ENCODE measurements at regions not wholly inside any gene's neighbourhood (a gene's known extent, or its start where the extent isn't known, plus 50 kb on each side); places are given as distances from the start of the nearest gene placed in this dataset.

DNA sequence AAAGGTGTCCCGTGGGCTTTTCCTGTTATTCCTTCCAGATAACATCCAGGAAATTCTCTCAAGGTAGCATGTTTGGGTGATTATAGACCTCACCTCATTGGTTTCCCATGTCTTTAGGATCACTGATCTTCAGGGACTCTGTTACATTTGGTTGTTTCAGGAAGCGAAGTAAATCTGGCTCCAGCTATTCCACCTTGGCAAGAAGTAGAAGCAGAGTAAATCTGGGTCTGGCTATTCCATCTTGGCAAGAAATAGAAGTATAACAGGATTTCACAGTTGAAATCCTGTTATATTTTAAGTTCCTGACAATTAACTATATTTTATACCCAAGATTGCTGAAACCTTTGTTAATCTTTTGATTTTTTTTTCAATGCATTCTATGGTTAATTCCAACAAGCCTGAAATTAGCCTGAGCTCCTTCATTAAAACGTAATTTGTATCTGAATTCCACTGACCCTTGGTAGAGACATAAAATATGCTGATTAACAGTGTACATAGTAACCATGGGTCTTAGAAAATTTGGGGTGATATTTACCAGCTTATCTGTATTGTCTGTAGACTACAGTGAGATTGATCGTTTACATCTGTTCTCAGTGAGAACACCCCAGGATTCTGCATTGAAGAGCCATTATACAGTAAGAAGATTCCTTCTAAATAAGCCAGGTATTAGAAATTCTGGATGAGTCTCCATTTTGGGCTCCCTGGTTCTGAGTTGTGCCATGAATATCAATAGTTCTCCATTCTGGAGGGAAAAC lies 267.6 kb upstream of the SLITRK6 start:
- no peak overlapping the region for H3K4me3 ChIP-seq (ENCODE audit: low read depth, low read length)
- no peak for DNase-seq (ENCODE audit: low read depth)
- TF ChIP-seq, protein P1, sequence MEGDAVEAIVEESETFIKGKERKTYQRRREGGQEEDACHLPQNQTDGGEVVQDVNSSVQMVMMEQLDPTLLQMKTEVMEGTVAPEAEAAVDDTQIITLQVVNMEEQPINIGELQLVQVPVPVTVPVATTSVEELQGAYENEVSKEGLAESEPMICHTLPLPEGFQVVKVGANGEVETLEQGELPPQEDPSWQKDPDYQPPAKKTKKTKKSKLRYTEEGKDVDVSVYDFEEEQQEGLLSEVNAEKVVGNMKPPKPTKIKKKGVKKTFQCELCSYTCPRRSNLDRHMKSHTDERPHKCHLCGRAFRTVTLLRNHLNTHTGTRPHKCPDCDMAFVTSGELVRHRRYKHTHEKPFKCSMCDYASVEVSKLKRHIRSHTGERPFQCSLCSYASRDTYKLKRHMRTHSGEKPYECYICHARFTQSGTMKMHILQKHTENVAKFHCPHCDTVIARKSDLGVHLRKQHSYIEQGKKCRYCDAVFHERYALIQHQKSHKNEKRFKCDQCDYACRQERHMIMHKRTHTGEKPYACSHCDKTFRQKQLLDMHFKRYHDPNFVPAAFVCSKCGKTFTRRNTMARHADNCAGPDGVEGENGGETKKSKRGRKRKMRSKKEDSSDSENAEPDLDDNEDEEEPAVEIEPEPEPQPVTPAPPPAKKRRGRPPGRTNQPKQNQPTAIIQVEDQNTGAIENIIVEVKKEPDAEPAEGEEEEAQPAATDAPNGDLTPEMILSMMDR (IDR thresholded peaks at IDR 0.05; ENCODE audit: low read depth, low read length, missing control alignments), result no peak

DNA sequence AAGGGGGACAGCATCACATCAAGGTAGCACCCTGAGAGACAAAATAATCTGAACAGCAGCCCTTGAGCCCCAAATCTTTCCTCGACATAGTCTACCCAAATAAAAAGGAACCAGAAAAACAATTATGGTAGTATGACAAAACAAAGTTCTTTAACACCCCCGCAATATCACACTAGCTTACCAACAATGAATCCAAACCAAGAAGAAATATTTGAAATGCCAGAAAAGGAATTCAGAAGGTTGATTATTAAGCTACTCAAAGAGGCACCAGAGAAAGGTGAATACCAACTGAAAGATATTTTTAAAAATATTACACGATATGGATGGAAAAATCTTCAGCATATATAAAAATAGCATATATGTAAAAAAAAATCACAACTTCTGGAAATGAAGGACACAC lies 252.9 kb upstream of the SLITRK6 start:
- TF ChIP-seq, protein P1 (IDR thresholded peaks at IDR 0.05; ENCODE audit: low read depth, low read length, missing control alignments), result no peak
- DNase-seq (ENCODE audit: low read depth), result no peak
- H3K4me3 ChIP-seq (ENCODE audit: low read depth, low read length), result no peak overlapping the region

DNA sequence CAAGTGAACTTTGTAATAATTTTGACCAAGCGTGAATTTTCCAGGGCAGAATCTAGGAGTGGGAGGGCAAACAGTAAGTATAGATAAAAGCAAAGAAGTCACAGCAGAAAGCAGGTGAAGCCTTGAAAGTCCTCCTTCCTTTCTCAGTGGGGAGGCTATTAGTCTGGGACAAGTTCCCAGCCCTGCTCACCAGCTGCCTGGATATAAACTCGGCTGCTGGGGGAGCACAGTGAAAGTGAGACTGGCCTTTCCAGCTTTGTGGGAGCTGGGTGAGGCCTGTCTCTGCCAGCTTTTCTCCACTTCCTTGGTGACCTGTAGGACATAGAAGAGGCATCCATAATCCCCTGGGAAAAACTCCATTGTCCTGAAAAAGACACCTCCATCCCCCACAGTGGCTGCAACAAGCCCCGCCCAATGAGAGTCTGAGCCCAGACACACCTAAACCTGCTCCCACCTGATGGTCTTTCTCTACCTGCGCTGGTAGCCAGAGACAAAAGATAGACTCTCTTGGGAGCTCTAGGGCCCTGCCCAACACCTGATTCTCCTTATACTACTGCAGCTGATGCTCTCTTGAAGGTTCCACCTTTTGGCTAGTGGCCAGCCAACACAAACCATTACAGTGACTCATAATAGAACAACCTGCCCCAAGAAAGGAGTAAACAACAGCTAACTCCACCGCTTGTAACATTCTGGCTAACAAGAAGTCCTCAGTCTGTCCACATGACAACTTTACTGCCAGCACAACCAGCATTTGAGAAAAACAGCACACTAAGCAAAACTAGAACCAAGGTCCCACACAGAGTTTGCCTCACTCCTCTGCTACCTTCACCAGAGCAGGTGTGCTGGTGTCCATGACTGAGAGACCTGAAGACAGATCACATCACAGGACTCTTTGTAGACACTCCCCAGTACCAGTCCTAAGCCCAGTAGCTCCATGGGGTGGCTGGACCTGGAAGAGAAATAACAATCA lies 252.2 kb upstream of the SLITRK6 start:
- TF ChIP-seq, protein P1 (IDR thresholded peaks at IDR 0.05; ENCODE audit: low read depth, low read length, missing control alignments), result no peak
- no peak for DNase-seq (ENCODE audit: low read depth)
- H3K4me3 ChIP-seq (ENCODE audit: low read depth, low read length), result no peak overlapping the region

DNA sequence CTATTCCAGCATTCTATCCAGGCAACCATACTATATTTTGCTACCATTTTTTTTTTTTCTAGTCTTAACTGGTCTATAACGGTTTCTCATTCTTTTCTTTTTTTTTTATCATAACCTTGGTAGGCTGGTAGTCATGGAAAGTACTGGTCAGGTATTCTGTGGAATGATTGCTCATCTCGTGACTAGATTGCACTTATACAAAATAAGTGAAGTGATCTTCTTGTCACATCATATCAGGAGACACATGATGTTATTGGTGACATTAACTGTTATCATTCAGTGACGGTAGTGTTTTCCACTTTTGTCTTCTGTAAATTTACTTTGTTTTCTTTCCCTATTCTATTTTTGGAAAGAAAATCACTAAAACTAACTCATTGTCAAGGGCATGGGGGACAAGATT lies 239.3 kb upstream of the SLITRK6 start:
- H3K4me3 ChIP-seq (ENCODE audit: low read depth, low read length), result no peak overlapping the region
- TF ChIP-seq, protein P1 (IDR thresholded peaks at IDR 0.05; ENCODE audit: low read depth, low read length, missing control alignments), result no peak
- no peak for DNase-seq (ENCODE audit: low read depth)

DNA sequence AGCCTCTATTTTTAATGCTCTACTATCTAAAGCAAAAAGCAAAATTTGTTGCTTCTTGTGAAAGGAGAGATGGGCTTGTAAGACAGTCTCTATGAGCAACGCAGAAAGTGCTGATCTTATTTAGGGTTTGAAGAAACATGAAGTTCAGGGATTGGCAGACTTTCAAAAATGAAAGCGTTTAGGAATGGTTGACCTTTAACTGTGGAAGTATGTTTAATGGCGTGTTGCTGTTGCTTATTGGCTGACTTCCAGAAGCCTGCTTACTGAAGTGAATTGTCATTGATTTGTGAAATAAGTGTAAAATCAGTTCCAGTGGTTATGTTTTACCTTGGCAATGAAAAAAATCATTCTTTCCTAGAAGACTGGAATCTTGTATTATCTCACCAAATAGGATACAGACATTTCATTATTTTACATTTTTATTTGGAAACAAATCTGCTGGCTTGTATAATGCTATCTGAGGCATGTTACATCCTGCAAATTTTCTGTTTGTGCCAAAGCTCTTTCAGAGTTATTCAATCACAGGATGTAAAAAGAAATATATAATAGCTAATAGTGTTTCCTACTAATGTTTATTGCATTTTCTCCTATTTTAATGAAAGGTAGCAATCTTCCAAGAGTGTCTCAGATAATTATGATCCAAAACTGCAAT lies 221.3 kb upstream of the SLITRK6 start:
- no peak overlapping the region for H3K4me3 ChIP-seq (ENCODE audit: low read depth, low read length)
- TF ChIP-seq, protein P1 (IDR thresholded peaks at IDR 0.05; ENCODE audit: low read depth, low read length, missing control alignments), result no peak
- no peak for DNase-seq (ENCODE audit: low read depth)

DNA sequence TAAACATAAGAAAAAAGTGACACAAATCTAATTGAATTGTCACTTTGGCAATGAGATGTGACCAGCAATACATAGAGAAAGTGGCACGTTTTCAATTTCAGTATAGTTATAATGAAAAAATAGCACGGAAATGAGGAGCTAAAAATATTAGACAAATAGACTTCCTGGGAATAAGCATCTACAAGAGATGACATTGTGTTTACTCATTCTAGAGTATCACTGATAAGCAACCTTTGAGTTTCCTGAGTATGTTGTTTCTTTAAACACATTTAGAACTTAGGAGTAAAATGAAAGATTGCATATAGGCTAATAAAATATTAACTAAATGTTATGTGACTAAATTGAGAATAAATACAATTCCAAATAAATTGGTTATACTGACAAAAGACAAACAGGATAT lies 207.1 kb upstream of the SLITRK6 start:
- H3K4me3 ChIP-seq (ENCODE audit: low read depth, low read length), result no peak overlapping the region
- no peak for DNase-seq (ENCODE audit: low read depth)
- TF ChIP-seq, protein P1 (IDR thresholded peaks at IDR 0.05; ENCODE audit: low read depth, low read length, missing control alignments), result no peak

Measured in GM12864 (cell line).